ENCODE measurements at regions not wholly inside any gene's neighbourhood (a gene's known extent, or its start where the extent isn't known, plus 50 kb on each side); places are given as distances from the start of the nearest gene placed in this dataset.

GRCh38 chr1:218667781-218668516, 322.8 kb downstream of the TGFB2 start:
- H3K27me3 ChIP-seq (replicated peaks in 1 of 4; ENCODE audit: control insufficient read depth in 3 of 4, extremely low read depth in 1 of 4, insufficient read depth in 3 of 4, low read length in 3 of 4) = no peaks in the 10 kb centered on the region
- H4K20me1 ChIP-seq (replicated peaks in 1 of 2; ENCODE audit: control insufficient read depth in 1 of 2, insufficient read depth in 2 of 2, low read length in 2 of 2) = no peaks in the 10 kb centered on the region
- no peak overlapping the region for H3K4me3 ChIP-seq (ENCODE audit: extremely low read depth in 1 of 4, insufficient read depth in 2 of 4, low read depth in 3 of 4, low read length in 4 of 4)
- H3K27ac ChIP-seq (ENCODE audit: low read depth, low read length) = no peak overlapping the region
- no peak overlapping the region for H3K18ac ChIP-seq (ENCODE audit: extremely low read depth, low read length)
- no peak overlapping the region for H3K23ac ChIP-seq (ENCODE audit: insufficient read length)
- ChIA-PET POLR2A (ENCODE audit: partially characterized antibody) (no interaction called here), CTCF (ENCODE audit: partially characterized antibody) (interaction anchor here (0.7 kb wide), 1 partner anchor 1056 kb away, joined by 3 read pairs; no protein-coding TSS in a partner anchor)
- H3K56ac ChIP-seq (replicated peaks; ENCODE audit: insufficient read length, low read depth, low read length) = no peak overlapping the region
- DNase-seq (ENCODE audit: low read depth in 1 of 2, low spot score in 2 of 2) = no peak
- no peak overlapping the region for H2BK12ac ChIP-seq (ENCODE audit: low read depth, low read length)
- no peak overlapping the region for H2BK15ac ChIP-seq (ENCODE audit: low read length)
- H4K8ac ChIP-seq (ENCODE audit: extremely low read depth, insufficient read depth, low read length) = no peak overlapping the region
- WGBS, 2 experiments (ENCODE audit: extremely low coverage in 1 of 2, insufficient coverage in 1 of 2, insufficient read length in 1 of 2, insufficient replicate concordance in 2 of 2, low coverage in 1 of 2, low lambda C conversion rate in 2 of 2, missing lambda C conversion rate in 1 of 2) = 83% methylated on average over 3 of the region's 3 CpGs; no CpG with 5 or more reads in 1 of the 2 experiments
- no peak overlapping the region for H2BK20ac ChIP-seq (ENCODE audit: low read length)
- no peaks in the 10 kb centered on the region for H3K9me3 ChIP-seq (ENCODE audit: insufficient read depth in 2 of 2, low read depth in 1 of 2, low read length in 1 of 2)
- H4K5ac ChIP-seq (ENCODE audit: insufficient read length, low read depth, low read length) = no peak overlapping the region
- H2AFZ ChIP-seq (ENCODE audit: low read length) = no peak overlapping the region
- no peaks in the 10 kb centered on the region for H3K79me1 ChIP-seq (ENCODE audit: low read depth, low read length)
- no peak overlapping the region for H3K4me2 ChIP-seq (ENCODE audit: insufficient read depth in 1 of 2, low read depth in 2 of 2, low read length in 2 of 2)
- H3K36me3 ChIP-seq (ENCODE audit: control insufficient read depth in 2 of 4, insufficient read depth in 4 of 4, low read length in 3 of 4) = no peaks in the 10 kb centered on the region
- H3K4ac ChIP-seq (replicated peaks; ENCODE audit: insufficient read length, low read depth, low read length) = no peak overlapping the region
- no peaks in the 10 kb centered on the region for H3K79me2 ChIP-seq (ENCODE audit: control insufficient read depth in 1 of 2, insufficient read depth in 2 of 2, low read length in 2 of 2)
- no peak overlapping the region for H2AK5ac ChIP-seq (ENCODE audit: low read depth, low read length)
- H3K4me1 ChIP-seq (replicated peaks in 1 of 4; ENCODE audit: control insufficient read depth in 3 of 4, insufficient read depth in 4 of 4, low read length in 3 of 4) = no peaks in the 10 kb centered on the region
- H3K9ac ChIP-seq (replicated peaks in 1 of 4; ENCODE audit: extremely low read depth in 1 of 4, low read depth in 3 of 4, low read length in 3 of 4) = no peak overlapping the region
- H4K91ac ChIP-seq (replicated peaks; ENCODE audit: insufficient read length, low read length) = no peak overlapping the region
- no peak overlapping the region for H2BK120ac ChIP-seq (replicated peaks; ENCODE audit: low read depth, low read length)
- no peak overlapping the region for H3K14ac ChIP-seq (ENCODE audit: insufficient read length)
- no peak overlapping the region for H2BK5ac ChIP-seq (ENCODE audit: low read depth, low read length)
- H3K23me2 ChIP-seq (ENCODE audit: low read depth, low read length) = no peaks in the 10 kb centered on the region
- FAIRE-seq = no peak
- no peak for TF ChIP-seq CTBP2 (IDR thresholded peaks at IDR 0.05; ENCODE audit: borderline replicate concordance, insufficient read depth, insufficient read length, low read length)
- TF ChIP-seq TCF12 (IDR thresholded peaks at IDR 0.05; ENCODE audit: low read depth, low read length) = no peak
